ENCODE measurements at regions not wholly inside any gene's neighbourhood (a gene's known extent, or its start where the extent isn't known, plus 50 kb on each side); places are given as distances from the start of the nearest gene placed in this dataset.

GRCh38 chr16:85995541-85996423 lies 96.8 kb downstream of the IRF8 start:
- TF ChIP-seq, protein P1, sequence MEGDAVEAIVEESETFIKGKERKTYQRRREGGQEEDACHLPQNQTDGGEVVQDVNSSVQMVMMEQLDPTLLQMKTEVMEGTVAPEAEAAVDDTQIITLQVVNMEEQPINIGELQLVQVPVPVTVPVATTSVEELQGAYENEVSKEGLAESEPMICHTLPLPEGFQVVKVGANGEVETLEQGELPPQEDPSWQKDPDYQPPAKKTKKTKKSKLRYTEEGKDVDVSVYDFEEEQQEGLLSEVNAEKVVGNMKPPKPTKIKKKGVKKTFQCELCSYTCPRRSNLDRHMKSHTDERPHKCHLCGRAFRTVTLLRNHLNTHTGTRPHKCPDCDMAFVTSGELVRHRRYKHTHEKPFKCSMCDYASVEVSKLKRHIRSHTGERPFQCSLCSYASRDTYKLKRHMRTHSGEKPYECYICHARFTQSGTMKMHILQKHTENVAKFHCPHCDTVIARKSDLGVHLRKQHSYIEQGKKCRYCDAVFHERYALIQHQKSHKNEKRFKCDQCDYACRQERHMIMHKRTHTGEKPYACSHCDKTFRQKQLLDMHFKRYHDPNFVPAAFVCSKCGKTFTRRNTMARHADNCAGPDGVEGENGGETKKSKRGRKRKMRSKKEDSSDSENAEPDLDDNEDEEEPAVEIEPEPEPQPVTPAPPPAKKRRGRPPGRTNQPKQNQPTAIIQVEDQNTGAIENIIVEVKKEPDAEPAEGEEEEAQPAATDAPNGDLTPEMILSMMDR (IDR thresholded peaks at IDR 0.05): no peak
- no peak for TF ChIP-seq POLR2A (IDR thresholded peaks at IDR 0.05)

All from testis (tissue), 2 donors.